ENCODE measurements at regions not wholly inside any gene's neighbourhood (a gene's known extent, or its start where the extent isn't known, plus 50 kb on each side); places are given as distances from the start of the nearest gene placed in this dataset.
"Not testable (repeated sequence)": the region's sequence is repeated elsewhere in the genome, so short reads cannot be mapped to it uniquely, and the experiment has no call there.

DNA sequence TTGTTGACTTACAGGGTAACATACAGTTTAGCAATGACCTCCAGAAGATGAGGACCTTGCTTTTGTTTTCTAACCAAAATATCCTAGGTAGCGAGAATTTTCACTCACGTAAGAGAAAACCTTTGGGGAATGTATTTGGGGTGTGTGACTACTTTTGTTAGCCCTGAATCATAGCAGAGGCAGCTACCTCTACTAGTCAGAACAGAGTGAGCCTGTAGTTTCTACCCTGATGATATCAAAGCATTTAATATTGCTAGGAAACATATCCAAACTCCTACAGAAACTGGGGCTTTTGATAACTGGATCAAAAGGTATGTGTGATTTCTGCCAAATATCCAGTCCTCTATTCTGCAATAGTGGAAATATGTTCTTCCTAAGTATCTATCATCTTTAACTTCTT lies 462.6 kb upstream of the ZEB2 start:
- Histone ChIP-seq H3K27me3 (no peaks in the 10 kb centered on the region), H3K4me3 (replicated peaks in 1 of 3) (no peak overlapping the region), H3K27ac (no peak overlapping the region), H3K9me3 (no peaks in the 10 kb centered on the region), H3K36me3 (no peaks in the 10 kb centered on the region), H3K4me1 (no peaks in the 10 kb centered on the region)
- DNase-seq = no peak
- 96 to 100% methylated on average over 2 of the region's 2 CpGs for WGBS, 2 donors
- TF ChIP-seq, protein P1, sequence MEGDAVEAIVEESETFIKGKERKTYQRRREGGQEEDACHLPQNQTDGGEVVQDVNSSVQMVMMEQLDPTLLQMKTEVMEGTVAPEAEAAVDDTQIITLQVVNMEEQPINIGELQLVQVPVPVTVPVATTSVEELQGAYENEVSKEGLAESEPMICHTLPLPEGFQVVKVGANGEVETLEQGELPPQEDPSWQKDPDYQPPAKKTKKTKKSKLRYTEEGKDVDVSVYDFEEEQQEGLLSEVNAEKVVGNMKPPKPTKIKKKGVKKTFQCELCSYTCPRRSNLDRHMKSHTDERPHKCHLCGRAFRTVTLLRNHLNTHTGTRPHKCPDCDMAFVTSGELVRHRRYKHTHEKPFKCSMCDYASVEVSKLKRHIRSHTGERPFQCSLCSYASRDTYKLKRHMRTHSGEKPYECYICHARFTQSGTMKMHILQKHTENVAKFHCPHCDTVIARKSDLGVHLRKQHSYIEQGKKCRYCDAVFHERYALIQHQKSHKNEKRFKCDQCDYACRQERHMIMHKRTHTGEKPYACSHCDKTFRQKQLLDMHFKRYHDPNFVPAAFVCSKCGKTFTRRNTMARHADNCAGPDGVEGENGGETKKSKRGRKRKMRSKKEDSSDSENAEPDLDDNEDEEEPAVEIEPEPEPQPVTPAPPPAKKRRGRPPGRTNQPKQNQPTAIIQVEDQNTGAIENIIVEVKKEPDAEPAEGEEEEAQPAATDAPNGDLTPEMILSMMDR (IDR thresholded peaks at IDR 0.05) = no peak
- no peak for TF ChIP-seq POLR2A (IDR thresholded peaks at IDR 0.05)
- intact Hi-C loops (cut with DNase I) = no loop called here

DNA sequence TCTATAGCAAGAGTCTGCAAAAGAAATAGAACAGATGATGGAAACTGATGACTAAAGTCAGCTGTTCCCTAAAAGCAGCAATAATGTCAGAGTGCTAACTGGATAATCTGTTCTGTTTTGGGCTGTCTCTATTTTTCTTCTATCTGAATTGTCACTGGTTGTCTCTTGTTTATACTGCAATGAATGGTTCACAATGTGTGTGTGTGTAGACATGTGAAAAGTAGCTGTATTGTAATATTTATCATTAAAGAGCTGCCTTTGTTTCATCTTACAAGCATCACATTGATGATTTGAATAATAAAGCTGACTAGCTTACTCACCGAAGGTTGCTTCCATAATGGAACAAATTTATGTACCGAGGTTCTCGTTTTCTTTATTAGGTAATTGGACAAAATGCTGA lies 456.0 kb upstream of the ZEB2 start:
- WGBS, 2 donors = 94 to 97% methylated on average over 3 of the region's 3 CpGs
- DNase-seq = no peak
- TF ChIP-seq POLR2A (IDR thresholded peaks at IDR 0.05) = no peak
- TF ChIP-seq, protein P1 (IDR thresholded peaks at IDR 0.05) = no peak
- intact Hi-C loops (cut with DNase I) = no loop called here
- no peaks in the 10 kb centered on the region for H3K36me3 ChIP-seq
- H3K9me3 ChIP-seq = no peaks in the 10 kb centered on the region
- no peaks in the 10 kb centered on the region for H3K4me1 ChIP-seq
- no peak overlapping the region for H3K4me3 ChIP-seq (replicated peaks in 1 of 3)
- H3K27me3 ChIP-seq = no peaks in the 10 kb centered on the region
- H3K27ac ChIP-seq = no peak overlapping the region

DNA sequence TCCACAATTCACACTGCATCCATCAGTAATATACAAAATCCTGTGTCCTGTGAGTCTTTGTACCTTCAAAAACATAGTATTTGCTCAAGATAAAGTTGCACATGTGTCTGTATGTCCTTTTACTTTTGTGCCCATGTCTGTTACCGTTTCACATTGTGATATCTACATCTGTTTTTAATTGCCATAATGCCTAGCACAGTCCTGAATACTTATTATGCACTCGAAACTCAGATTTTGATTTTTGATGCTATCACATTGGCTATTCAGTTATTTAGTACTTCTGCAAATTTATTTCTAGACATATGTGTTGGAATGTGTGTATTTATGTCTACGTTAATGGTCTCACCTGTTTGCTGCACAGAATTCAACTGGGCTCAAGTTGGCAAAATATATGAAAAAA lies 452.8 kb upstream of the ZEB2 start:
- Histone ChIP-seq H3K27me3 (no peaks in the 10 kb centered on the region), H3K27ac (no peak overlapping the region), H3K9me3 (no peaks in the 10 kb centered on the region), H3K4me3 (replicated peaks in 1 of 3) (no peak overlapping the region), H3K4me1 (no peaks in the 10 kb centered on the region), H3K36me3 (no peaks in the 10 kb centered on the region)
- DNase-seq = no peak
- intact Hi-C loops (cut with DNase I) = no loop called here
- WGBS, 2 donors = 82 to 85% methylated on average over 3 of the region's 3 CpGs
- TF ChIP-seq, protein P1 (IDR thresholded peaks at IDR 0.05) = no peak
- no peak for TF ChIP-seq POLR2A (IDR thresholded peaks at IDR 0.05)

DNA sequence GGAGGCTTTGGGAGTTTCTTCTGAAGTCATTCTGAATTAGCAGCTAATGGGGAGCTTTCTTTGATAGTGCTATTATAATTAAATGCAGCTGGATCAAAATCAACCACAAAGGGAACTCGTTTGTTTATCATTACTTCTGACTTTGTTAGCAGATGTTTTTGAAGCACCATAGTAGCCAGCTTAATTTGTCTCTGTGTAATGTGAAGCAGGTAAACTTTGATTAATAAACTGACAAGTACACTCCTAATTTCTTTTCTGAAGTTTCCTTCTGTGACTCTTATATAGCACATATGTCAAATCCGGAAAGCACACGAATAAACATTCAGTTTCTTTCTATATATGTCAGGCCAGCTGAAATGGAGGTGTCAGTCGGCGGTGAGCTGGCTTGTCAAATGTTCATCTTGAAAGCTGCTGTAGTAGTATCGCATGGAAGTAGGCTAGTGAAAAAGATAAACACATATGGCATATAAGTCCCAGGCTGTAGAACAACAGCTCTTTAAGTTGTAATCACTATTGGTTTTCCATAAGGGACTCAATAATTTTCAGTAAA lies 451.9 kb upstream of the ZEB2 start:
- Histone ChIP-seq H3K27me3 (no peaks in the 10 kb centered on the region), H3K9me3 (no peaks in the 10 kb centered on the region), H3K36me3 (no peaks in the 10 kb centered on the region), H3K4me3 (replicated peaks in 1 of 3) (no peak overlapping the region), H3K4me1 (no peaks in the 10 kb centered on the region), H3K27ac (no peak overlapping the region)
- intact Hi-C loops (cut with DNase I) = no loop called here
- no peak for DNase-seq
- no peak for TF ChIP-seq POLR2A (IDR thresholded peaks at IDR 0.05)
- TF ChIP-seq, protein P1 (IDR thresholded peaks at IDR 0.05) = no peak
- 87 to 89% methylated on average over 6 of the region's 6 CpGs for WGBS, 2 donors

DNA sequence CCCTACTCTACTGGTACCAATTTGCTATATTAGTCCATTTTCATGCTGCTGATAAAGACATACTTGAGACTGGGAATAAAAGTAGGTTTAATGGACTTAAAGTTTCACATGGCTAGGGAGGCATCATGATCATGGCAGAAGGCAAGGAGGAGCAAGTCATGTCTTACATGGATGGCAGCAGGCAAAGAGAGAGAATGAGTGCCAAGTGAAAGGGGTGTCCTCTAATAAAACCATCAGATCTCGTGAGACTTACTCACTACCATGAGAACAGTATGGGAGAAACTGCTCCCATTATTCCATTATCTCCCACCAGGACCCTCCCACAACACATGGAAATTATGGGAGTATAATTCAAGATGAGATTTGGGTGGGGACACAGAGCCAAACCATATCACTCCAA lies 450.5 kb upstream of the ZEB2 start:
- H3K4me3 ChIP-seq (replicated peaks in 1 of 3); H3K4me1 ChIP-seq; H3K36me3 ChIP-seq; DNase-seq; H3K27me3 ChIP-seq; H3K9me3 ChIP-seq; H3K27ac ChIP-seq; intact Hi-C loops (cut with DNase I): not testable (repeated sequence)
- WGBS, 2 donors = 71 to 92% methylated on average over 1 of the region's 1 CpG

DNA sequence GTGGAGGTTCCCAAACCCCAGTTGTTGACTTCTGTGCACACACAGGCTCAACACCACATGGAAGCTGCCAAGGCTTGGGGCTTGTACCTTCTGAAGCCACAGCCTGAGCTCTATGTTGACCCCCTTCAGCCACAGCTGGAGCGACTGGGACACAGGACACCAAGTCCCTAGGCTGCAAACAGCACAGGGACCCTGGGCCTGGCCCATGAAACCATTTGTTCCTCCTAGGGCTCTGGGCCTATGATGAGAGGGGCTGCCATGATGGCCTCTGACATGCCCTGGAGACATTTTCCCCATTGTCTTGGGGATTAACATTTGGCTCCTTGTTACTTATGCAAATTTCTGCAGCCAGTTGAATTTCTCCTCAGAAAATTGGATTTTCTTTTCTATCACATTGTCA lies 449.6 kb upstream of the ZEB2 start:
- WGBS, 2 donors = 82 to 100% methylated on average over 1 of the region's 1 CpG
- not testable (repeated sequence) for H3K4me3 ChIP-seq (replicated peaks in 1 of 3); H3K36me3 ChIP-seq

More for the DNA sequence above, 449.6 kb upstream of the ZEB2 start:
- H3K27ac ChIP-seq; H3K9me3 ChIP-seq; H3K27me3 ChIP-seq; intact Hi-C loops (cut with DNase I); DNase-seq; H3K4me1 ChIP-seq: not testable (repeated sequence)
